ENCODE measurements at regions not wholly inside any gene's neighbourhood (a gene's known extent, or its start where the extent isn't known, plus 50 kb on each side); places are given as distances from the start of the nearest gene placed in this dataset.

DNA sequence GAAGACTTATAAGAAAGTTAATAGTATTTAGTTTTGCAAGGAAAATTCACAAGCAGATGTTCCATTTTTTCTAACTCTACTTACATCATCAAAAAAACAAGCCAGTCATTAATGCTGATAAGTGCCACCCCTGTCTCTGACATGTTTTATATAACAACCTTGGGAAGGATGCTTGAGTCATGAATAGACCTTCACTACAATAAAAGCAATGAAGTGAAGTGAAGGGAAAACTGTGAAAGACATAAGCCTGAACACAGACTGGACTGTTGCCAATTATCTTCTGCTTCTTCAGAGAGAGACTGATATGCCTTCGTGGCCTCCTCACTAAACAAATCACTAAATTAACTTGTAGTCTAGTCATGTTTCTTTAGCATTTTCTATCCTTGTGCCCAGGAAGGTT, 353.2 kb downstream of the PDHA2 start:
- no peak for DNase-seq (ENCODE audit: low read depth, low spot score)
- no peaks in the 10 kb centered on the region for H3K36me3 ChIP-seq (ENCODE audit: control insufficient read depth in 1 of 2, insufficient read depth in 2 of 2, low read length in 2 of 2)
- ATAC-seq = no peak
- H3K4me1 ChIP-seq (ENCODE audit: control insufficient read depth in 1 of 2, insufficient read depth in 2 of 2, low read length in 2 of 2) = no peaks in the 10 kb centered on the region
- POLR2A ChIA-PET = no interaction called here
- no peak overlapping the region for H2AFZ ChIP-seq (ENCODE audit: low read depth, low read length, poor library complexity, severe bottlenecking)
- H3K9ac ChIP-seq (ENCODE audit: low read length) = no peak overlapping the region
- no peaks in the 10 kb centered on the region for H3K27me3 ChIP-seq (ENCODE audit: insufficient read depth, low read length)
- no peaks in the 10 kb centered on the region for H3K79me2 ChIP-seq (ENCODE audit: insufficient read depth, low read length)
- H3K27ac ChIP-seq (ENCODE audit: low read depth, low read length) = no peak overlapping the region
- no peak overlapping the region for H3K4me3 ChIP-seq (replicated peaks in 1 of 2; ENCODE audit: low read depth in 1 of 2, low read length in 2 of 2)
- H3K9me2 ChIP-seq (ENCODE audit: insufficient read depth) = 0 out of 2 replicates have a peak, but pooled peaks cover 2% of the 10 kb centered on the region
- H3K9me3 ChIP-seq (ENCODE audit: control insufficient read depth in 1 of 2, insufficient read depth in 1 of 2, low read depth in 1 of 2, low read length in 2 of 2) = no peaks in the 10 kb centered on the region
- no peak overlapping the region for H3K4me2 ChIP-seq (ENCODE audit: low read length)
- BruUV-seq (replicated peaks) = no TSS peak
- TF ChIP-seq EGR1 (IDR thresholded peaks at IDR 0.05; ENCODE audit: low read depth) (no peak), EZH2 (IDR thresholded peaks at IDR 0.05) (no peak), ZFX (IDR thresholded peaks at IDR 0.05) (no peak), SIN3A (IDR thresholded peaks at IDR 0.05; ENCODE audit: low read depth) (no peak), CBX3 (IDR thresholded peaks at IDR 0.05; ENCODE audit: low read depth) (no peak), SRF (IDR thresholded peaks at IDR 0.05; ENCODE audit: low read depth) (no peak), FOSL1 (IDR thresholded peaks at IDR 0.05; ENCODE audit: low read depth) (no peak), SP1 (IDR thresholded peaks at IDR 0.05; ENCODE audit: low read depth) (no peak), RAD21 (IDR thresholded peaks at IDR 0.05; ENCODE audit: low read depth) (no peak), EZH2phosphoT487 (IDR thresholded peaks at IDR 0.05; ENCODE audit: borderline replicate concordance) (no peak), ZNF274 (IDR thresholded peaks at IDR 0.05; ENCODE audit: low read depth, low read length) (no peak), YY1 (IDR thresholded peaks at IDR 0.05; ENCODE audit: extremely low read depth, insufficient replicate concordance, low read depth, low read length) (no peak), POLR2A (IDR thresholded peaks at IDR 0.05; ENCODE audit: borderline replicate concordance, extremely low read depth, insufficient read depth, insufficient read length) (no peak), CEBPB (IDR thresholded peaks at IDR 0.05; ENCODE audit: low read depth) (no peak), ELF1 (IDR thresholded peaks at IDR 0.05; ENCODE audit: borderline replicate concordance, low read depth) (no peak)
- TF ChIP-seq, protein P1, sequence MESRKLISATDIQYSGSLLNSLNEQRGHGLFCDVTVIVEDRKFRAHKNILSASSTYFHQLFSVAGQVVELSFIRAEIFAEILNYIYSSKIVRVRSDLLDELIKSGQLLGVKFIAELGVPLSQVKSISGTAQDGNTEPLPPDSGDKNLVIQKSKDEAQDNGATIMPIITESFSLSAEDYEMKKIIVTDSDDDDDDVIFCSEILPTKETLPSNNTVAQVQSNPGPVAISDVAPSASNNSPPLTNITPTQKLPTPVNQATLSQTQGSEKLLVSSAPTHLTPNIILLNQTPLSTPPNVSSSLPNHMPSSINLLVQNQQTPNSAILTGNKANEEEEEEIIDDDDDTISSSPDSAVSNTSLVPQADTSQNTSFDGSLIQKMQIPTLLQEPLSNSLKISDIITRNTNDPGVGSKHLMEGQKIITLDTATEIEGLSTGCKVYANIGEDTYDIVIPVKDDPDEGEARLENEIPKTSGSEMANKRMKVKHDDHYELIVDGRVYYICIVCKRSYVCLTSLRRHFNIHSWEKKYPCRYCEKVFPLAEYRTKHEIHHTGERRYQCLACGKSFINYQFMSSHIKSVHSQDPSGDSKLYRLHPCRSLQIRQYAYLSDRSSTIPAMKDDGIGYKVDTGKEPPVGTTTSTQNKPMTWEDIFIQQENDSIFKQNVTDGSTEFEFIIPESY (IDR thresholded peaks at IDR 0.05; ENCODE audit: extremely low read depth, insufficient replicate concordance, low read length) = no peak
- TF ChIP-seq, protein P2, sequence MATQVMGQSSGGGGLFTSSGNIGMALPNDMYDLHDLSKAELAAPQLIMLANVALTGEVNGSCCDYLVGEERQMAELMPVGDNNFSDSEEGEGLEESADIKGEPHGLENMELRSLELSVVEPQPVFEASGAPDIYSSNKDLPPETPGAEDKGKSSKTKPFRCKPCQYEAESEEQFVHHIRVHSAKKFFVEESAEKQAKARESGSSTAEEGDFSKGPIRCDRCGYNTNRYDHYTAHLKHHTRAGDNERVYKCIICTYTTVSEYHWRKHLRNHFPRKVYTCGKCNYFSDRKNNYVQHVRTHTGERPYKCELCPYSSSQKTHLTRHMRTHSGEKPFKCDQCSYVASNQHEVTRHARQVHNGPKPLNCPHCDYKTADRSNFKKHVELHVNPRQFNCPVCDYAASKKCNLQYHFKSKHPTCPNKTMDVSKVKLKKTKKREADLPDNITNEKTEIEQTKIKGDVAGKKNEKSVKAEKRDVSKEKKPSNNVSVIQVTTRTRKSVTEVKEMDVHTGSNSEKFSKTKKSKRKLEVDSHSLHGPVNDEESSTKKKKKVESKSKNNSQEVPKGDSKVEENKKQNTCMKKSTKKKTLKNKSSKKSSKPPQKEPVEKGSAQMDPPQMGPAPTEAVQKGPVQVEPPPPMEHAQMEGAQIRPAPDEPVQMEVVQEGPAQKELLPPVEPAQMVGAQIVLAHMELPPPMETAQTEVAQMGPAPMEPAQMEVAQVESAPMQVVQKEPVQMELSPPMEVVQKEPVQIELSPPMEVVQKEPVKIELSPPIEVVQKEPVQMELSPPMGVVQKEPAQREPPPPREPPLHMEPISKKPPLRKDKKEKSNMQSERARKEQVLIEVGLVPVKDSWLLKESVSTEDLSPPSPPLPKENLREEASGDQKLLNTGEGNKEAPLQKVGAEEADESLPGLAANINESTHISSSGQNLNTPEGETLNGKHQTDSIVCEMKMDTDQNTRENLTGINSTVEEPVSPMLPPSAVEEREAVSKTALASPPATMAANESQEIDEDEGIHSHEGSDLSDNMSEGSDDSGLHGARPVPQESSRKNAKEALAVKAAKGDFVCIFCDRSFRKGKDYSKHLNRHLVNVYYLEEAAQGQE (IDR thresholded peaks at IDR 0.05; ENCODE audit: low read depth) = no peak
- TF ChIP-seq, protein P3, sequence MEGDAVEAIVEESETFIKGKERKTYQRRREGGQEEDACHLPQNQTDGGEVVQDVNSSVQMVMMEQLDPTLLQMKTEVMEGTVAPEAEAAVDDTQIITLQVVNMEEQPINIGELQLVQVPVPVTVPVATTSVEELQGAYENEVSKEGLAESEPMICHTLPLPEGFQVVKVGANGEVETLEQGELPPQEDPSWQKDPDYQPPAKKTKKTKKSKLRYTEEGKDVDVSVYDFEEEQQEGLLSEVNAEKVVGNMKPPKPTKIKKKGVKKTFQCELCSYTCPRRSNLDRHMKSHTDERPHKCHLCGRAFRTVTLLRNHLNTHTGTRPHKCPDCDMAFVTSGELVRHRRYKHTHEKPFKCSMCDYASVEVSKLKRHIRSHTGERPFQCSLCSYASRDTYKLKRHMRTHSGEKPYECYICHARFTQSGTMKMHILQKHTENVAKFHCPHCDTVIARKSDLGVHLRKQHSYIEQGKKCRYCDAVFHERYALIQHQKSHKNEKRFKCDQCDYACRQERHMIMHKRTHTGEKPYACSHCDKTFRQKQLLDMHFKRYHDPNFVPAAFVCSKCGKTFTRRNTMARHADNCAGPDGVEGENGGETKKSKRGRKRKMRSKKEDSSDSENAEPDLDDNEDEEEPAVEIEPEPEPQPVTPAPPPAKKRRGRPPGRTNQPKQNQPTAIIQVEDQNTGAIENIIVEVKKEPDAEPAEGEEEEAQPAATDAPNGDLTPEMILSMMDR (IDR thresholded peaks at IDR 0.05 in 2 of 3, conservative IDR thresholded peaks at IDR 0.05 in 1 of 3; ENCODE audit: borderline replicate concordance in 1 of 3, insufficient read depth in 1 of 3, low read depth in 2 of 3, low read length in 2 of 3) = no peak
- TF ChIP-seq, protein P4, sequence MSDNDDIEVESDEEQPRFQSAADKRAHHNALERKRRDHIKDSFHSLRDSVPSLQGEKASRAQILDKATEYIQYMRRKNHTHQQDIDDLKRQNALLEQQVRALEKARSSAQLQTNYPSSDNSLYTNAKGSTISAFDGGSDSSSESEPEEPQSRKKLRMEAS (IDR thresholded peaks at IDR 0.05) = no peak
- intact Hi-C loops (cut with micrococcal nuclease) = no loop called here
- H4K20me1 ChIP-seq (ENCODE audit: insufficient read depth) = no peaks in the 10 kb centered on the region
- RAD21 ChIA-PET (ENCODE audit: low non-redundant PET in 1 of 2, low total read pairs in 2 of 2, uncharacterized antibody in 2 of 2, unreplicated experiment in 2 of 2) = no interaction called here
- CTCF ChIA-PET = no interaction called here
